GM04504 (cell line): ENCODE measurements at regions not wholly inside any gene's neighbourhood (a gene's known extent, or its start where the extent isn't known, plus 50 kb on each side); places are given as distances from the start of the nearest gene placed in this dataset.
"Not testable (repeated sequence)": the region's sequence is repeated elsewhere in the genome, so short reads cannot be mapped to it uniquely, and the experiment has no call there.

Source experiments
- DNase-seq: peaks from one replicate; pipeline ENCODE4 v3.0.0-alpha.2; 2012; ENCODE audit warnings: low read depth

DNA sequence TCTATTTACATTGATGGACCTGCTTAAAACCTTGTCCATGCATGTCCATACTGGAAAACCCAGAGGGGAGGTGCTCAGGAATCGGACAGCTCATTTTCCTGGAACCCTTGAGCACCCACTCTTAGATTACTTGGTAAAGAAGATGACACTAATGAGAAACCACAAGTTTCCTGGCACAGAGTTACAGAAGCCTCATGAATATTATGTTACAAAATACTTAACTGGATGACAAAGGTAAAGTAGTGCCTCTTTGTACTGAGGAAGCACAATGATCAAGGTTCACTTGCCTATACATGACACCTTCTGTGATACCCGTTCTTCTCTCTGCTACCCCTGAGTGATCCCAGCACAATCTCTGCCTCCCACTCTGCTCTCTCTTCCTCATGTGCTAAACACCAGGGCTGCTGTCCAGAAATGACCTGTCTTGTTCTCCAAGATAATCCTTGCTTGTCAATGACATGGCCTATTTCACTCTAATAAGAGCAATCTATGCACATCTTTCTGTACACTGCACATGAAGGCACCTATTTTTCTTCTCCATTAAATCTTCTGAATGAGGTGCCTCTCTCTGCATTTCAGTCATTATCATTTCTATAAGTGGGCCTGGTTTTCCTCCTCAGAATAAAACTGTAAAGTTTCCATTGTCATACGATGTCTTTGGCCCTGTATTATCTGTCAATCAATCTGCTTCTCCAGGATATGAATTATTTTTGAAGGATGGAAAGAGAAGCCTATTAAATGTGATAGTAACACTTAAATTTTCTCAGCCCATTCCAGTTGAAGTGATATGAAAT lies 684.0 kb upstream of the ACO1 start:
- no peak for DNase-seq

DNA sequence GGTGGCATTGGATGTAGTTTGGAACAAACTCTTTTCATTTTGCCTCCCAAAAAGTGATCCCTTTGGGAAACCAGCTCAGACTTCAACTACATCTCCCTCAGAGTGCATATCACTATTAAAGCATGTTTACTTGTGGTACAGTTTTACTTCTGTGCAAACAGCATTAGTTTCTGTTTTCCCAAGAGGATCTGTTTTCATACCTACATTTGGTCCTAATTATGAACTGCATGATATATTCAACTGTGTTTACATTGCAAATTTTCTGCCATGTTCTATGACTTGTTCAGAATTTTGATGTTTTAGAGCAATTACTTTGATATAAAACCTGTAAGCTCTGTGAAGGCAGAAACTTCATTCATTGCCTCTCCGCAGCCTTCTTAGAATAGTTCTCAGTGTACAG lies 681.5 kb upstream of the ACO1 start:
- no peak for DNase-seq

DNA sequence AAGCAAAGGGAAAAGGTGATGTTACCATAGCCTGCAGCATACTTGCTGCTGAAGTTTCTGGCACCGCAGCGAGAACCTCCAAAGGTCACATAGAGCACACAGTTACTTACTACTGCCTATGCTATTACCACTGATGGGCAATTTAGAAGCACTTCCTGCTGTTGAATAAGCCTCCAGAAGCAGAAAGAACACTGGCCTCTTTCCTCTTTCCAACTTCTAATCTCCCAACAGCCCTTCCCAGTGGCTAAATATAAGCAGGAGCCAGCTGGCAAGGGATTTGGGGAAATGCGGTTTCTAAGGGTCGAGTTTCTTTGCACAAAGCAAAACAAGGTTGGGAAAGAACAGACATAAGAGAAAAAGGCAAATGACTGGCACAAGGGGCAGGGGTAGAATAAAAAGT lies 669.2 kb upstream of the ACO1 start:
- no peak for DNase-seq

GRCh38 chr9:31719262-31719661 lies 665.2 kb upstream of the ACO1 start:
- DNase-seq = no peak

- no peak for DNase-seq
Measured at GRCh38 chr9:31730398-31730797, 654.0 kb upstream of the ACO1 start.

DNA sequence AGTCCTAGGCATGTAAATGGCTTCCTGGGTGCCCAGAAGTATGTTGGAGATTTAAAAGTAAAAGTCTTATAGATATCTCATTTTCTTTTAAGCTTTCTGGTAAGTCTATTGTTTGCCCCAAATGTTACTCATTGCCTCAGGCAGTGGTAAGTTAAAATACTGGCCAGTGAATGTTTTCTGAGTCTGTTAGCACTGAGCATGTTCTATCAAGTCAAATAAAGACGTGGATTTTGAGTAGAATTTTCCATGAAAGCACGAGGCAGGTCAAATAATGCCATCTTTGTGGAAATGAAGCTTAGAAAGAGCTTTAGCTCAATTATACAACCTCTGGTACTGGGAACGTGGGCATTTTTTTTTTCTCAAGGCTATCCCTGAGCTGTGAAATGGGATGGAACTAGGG lies 651.3 kb upstream of the ACO1 start:
- DNase-seq = no peak

DNA sequence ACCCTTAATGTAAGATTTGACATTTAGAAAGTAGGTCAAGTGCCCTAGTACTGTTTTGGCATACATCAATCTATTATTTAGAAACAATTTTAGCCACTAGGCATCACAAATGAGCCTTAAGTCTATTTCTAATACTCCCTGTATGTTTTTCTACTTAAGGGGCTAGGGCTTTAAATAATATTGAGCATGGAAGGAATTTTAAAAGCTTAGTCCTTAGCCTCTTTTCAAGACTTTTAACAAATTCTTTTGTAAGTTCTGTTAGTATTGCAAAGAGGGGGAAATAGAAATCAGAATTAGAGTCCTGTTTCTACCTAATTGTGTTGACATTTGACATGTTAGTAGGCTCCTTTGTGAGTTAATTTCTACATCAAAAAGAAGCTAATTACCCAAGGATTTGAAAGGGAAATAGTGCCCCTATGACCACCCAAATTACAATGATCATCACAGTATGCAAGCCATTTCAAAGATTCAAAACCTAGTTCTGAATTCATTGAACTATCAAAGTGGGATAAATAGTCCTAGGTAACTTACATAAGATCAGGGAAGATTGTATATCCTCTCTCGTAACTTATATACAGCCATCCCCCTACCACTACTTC lies 647.8 kb upstream of the ACO1 start:
- DNase-seq = no peak

DNA sequence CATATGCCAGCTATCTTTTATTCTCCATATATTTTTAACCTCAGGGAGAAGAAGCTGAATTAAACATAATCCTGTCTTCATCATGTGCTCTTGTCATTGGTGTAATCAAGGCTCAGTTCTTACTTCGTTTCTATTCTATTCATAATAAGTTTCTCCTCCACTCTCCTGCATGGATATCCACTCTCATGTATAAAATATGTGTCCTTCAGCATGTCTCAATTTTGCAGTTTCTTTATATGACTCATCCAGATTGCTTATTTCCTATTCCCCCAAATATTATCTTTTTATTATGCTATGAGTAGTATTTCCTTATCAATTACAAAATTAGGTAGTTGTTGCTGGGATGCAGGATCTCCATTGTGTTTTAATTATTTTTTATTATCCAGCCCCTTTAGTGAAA lies 643.7 kb upstream of the ACO1 start:
- no peak for DNase-seq

DNA sequence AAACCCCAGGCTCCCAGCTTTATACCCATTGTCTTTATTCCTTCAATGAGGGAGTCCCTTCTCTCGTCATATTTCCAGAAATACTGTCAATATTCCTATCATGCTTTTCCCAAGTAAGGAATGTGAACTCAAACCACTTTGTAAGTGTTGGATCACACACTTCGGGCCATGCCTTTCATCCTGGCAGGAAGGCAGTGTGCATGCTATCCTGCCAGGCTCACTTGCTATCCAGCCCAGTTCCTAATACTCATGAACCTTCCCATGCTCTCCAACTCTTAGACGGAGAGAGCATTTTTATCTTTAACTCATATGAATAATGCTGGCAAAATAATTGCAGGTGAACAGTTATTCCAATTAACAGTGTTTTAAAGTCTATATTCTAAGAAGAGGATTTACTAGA lies 639.9 kb upstream of the ACO1 start:
- DNase-seq = no peak

GRCh38 chr9:31745468-31745867 lies 639.0 kb upstream of the ACO1 start:
- no peak for DNase-seq

DNA sequence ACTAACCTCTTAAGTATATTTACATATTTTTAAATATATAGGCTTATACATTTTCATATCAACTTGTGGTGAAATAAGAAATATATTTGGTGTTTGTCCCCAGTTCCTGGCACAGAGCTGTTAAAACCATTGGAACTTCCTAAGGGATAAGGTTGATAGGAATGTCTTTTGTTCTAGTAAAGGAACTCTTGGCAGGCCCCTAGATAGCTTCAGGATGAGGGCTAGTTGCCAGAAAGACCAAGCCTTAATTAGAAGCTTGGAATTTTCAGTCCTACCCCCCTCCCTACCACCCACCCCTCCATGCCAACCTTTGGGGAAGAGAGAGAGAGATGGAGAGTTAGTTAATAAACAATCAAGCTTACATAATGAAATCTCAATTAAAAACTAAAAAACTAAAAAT lies 638.6 kb upstream of the ACO1 start:
- DNase-seq = no peak

DNA sequence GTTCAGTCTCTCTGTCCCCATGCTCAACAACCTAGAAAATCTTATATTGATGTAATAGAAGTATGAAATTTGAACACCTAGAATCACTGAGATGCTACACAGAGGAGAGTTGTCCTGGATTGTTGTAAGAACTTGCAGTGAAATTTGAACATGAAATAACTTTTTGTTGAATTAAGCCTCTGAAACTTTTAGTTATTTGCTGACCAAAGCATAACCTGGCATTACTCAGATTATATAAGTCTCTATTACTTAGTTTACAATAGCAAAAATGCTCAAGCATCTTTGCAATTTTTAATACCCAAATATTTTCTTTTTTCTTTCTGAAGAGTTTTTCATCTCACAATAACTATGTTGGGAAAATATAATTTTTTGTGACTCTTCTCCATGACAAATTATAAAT lies 630.7 kb upstream of the ACO1 start:
- DNase-seq = no peak

DNA sequence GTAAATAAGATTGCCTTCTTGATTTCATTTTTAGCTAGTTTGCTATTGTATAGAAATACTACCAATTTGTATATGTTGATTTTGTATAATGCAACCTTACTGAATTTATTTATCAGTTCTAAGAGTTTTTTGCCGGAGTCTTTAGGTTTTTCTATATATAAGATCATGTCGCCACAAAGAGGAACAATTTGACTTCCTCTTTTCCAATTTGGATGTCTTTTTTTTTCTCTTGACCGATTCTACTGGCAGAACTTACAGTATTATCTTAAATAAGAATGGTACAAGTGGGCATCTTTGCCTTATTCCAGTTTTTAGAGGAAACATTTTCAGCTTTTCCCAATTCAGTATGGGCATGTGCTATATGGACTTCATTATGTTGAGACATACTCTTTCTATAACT lies 624.7 kb upstream of the ACO1 start:
- no peak for DNase-seq

DNA sequence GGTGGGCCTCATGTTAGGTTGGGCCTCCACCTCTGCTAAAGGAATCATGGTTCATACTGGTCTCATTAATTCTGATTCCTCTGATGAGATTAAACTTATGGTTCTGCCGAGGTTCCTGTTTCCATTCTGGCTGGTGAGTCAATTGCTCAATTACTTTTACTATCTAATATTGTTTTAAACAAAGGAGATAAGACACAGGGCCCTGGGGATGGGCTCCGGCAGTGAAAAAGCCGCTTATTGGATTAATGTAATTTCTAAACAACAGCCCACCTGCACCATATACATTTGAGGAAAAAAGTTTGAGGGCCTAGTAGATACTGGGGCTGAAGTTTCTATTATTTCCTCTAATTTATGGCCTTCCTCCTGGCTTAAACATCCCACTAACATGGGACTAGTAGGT lies 610.4 kb upstream of the ACO1 start:
- DNase-seq = not testable (repeated sequence)

GRCh38 chr9:31774571-31774970 lies 609.9 kb upstream of the ACO1 start:
- DNase-seq = no peak

DNA sequence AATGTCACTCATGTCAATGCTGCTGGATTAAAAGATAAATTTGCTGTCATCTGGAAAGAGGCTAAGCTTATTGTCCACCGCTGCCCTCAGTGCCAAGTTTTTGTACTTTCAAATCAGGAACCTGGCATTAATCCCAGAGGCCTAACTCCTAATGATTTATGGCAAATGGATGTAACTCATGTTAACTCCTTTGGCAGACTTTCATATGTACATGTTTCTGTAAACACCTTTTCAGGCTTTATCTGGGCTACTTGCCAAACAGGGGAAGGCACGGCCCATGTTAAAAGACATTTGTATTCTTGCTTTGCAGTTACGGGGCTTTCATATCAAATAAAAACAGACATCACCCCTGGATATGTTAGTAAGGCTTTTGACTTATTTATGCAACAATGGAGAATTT lies 608.0 kb upstream of the ACO1 start:
- no peak for DNase-seq

DNA sequence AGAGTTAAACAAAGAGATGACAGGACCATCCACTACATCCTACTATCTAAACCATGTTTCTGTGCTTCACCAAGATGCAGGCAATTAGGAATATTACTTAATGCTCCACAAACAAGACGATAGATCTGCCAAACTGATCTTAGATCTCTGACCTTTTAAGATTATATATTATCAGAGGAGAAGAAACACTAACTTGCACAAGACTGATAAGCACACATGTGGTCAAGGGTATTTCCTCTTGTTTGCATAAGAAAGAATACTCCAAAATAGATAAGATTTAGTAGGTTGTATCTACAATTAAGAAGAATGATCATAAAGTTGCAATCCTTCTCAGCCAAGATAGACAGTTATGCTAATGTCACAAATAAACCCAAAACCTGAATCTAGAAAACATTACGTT lies 601.0 kb upstream of the ACO1 start:
- no peak for DNase-seq

DNA sequence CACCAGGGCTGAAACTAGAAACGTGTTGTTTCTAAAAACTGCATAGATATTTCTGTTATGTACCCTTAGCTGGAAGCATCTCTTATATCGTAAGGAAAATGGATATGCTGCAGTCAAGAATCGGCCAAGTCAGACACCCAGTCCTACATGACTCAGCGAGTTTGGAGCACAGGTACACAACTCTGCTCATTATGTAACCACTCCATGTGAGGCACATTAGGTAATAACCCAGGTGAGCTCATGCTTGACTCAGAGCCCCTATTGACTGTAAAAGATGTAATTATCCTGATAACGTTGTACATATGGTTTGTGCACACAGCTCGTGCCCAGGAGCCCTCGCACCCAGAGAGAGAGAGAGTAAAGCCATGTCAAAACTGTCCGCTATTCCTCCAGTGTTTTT lies 593.7 kb upstream of the ACO1 start:
- DNase-seq = no peak

DNA sequence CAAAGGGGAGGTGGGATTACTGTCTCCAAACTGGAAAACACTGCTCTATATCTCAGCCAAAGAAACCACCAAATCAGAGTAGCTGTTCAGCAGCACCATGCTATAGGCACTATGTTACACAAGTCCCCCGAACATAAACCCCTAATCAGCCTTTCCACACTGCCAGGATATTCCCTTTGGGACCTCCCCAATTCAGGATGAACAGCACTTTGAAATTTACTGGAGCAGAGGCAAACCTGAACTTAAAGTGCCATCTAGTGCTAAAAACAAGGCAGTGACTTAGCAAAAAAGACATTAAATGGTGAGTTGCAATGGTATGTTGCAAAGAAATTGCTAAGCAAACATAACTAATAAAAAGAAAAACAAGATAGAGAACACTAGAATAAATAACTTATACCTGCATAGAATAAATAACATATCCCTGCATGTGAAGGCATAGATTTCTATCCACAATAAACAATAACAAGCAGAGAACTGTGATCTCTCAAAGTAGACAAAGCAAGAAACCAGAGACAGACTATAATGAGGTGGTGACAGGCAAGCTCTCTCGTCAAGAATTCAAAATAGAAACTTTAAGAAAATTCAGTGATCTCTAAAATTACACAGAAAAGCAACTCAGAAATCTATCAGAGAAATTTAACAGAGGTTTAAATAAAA lies 584.4 kb upstream of the ACO1 start:
- DNase-seq = no peak

DNA sequence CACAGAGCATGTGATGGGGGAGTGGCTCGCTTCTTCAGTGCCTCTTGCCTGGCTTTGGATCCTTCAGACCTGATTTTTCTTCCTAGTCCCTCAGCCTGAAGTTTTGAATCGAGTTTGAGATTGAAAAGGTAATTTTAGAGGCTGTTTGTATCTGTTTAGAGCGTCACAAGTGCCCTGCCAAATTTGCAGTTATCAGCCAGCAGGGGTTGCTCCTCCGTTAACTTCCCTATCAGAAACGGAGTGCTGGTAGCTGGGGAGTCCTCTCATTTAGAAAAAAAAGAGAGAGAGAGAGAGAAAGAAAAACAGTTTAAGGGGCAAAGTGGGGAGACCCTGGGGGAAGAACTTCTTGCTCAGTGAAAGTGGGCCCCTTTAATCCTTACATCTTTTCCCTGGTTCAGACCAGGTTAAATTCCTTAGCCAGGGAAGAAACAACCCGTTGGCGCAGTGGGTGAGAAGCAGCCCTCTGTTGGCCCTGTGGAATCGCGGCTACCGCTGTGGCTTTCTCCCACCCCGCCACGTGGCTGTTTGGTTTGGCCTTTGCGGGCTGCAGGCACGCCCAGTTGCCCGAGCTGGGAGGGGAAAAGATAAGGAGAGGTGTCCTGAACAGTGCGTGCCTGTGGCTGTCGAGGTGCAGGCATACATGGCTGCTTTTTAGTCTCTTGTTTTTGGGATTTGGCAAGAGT lies 576.7 kb upstream of the ACO1 start:
- DNase-seq = no peak

DNA sequence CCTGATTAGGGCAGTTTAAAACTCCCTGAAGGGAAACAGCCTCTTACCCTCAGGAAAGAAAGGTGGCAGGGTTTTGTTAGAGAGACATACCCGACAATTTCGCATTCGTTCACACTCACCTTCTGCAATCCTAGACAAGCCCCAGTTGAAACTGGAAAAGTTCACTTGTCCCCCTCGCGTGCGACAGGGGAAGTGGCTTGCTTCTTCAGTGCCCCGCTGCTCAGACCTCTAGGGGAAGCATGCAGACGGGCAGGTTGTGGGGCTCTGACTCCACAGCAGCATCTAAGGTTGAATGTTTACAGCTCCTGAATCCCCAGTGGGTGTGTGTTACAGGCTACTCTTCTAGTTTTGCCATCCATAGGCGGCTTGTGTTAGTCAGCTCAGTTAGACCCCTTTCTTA lies 575.7 kb upstream of the ACO1 start:
- DNase-seq = no peak

- DNase-seq = no peak
Measured at GRCh38 chr9:31820426-31820825, 564.0 kb upstream of the ACO1 start.

- no peak for DNase-seq
Measured at GRCh38 chr9:31821583-31821982, 562.9 kb upstream of the ACO1 start.
